Islet precursor cell (in vitro differentiated cells): ENCODE measurements at regions not wholly inside any gene's neighbourhood (a gene's known extent, or its start where the extent isn't known, plus 50 kb on each side); places are given as distances from the start of the nearest gene placed in this dataset.
"Not testable (repeated sequence)": the region's sequence is repeated elsewhere in the genome, so short reads cannot be mapped to it uniquely, and the experiment has no call there.

Source experiments
- DNase-seq: peaks from one replicate; pipeline ENCODE4 v3.0.0-alpha.2; 2018

DNA sequence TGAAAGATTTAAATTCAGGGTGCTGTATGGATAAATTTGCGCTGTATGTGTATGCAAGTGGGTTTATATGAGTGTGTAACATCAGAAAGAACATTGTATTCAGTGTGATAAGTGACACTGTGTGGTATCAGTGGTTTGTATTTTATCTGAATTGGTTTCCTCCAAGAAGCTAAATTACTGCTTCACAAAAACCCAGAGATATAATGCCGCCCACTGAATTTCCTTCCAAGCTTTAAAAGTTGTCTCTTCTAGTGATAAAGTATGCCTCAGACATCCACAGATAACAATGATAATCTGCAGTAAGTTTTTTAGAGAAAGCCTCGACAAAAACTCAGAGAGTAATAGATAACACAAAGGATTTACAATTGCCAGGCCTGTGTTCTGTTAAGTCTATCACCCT lies 710.6 kb upstream of the HS3ST1 start:
- no peak for DNase-seq

DNA sequence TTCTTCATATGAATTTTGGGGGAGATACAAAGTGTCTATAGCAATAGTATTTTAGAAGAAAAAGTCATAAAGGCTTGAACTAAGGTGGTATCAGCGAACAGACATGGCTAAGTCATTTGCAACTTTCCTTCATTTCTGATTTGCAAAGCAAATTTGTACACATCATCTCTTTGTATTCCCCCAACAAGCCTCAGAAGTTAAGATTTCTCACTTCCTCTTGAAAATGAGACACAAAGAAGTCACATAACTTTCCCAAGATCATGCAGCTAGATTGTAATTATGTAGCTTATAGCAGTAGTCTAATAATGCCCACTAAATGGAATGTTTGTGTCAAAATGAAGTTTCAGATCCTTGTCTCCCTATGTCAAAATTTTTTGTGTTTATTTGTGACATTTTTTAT lies 709.8 kb upstream of the HS3ST1 start:
- DNase-seq, result no peak

DNA sequence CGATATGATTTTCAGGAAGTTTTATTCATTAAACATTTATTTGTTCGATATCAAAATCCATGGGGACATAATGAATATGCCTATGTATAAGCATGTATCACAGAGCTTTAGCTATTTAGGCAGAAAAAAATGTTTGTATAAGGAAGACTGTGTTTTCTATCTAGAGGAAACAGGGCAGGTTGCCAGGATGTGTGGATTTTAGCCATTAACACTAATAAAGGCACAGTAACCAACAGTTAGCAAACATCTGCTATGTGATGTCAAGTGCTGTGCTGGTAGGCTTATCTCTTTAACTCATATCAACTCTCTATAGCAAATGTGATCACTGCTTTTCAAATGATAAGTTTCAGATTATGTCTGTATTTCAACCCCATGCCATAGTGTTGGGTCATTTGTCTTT lies 708.9 kb upstream of the HS3ST1 start:
- no peak for DNase-seq

DNA sequence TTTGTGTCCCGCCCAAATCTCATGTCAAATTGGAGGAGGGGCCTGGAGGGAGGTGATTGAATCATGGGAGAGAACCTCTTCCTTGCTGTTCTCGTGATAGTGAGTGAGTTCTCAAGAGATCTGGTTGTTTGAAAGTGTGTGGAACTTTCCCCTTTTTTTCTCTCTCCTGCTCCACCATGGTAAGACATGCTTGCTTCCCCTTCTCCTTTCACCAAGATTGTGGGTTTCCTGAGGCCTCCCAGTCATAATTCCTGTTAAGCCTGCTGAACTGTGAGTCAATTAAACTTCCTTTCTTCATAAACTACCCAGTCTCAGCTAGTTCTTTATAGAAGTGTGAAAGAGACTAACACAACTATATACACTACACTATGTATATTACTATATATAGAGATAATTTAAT lies 697.8 kb upstream of the HS3ST1 start:
- no peak for DNase-seq

DNA sequence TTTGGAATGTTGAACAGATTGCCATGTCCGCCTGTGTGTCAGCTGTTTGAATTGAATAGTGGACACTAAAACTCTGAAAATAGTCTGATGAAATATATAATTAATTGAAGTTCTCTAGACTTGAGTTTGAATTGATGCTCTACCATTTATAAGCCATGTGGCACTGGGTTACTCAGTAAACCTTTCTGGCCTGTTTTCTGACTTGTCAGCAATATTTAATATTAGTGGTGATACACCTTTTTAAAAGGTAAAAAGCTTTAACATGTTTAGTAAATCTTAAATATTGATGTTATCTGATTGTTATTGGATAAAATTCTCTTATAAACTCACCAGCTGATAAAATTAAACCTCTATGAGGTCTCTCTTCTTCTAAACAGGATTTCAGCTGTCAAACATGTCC lies 695.4 kb upstream of the HS3ST1 start:
- DNase-seq, result no peak

DNA sequence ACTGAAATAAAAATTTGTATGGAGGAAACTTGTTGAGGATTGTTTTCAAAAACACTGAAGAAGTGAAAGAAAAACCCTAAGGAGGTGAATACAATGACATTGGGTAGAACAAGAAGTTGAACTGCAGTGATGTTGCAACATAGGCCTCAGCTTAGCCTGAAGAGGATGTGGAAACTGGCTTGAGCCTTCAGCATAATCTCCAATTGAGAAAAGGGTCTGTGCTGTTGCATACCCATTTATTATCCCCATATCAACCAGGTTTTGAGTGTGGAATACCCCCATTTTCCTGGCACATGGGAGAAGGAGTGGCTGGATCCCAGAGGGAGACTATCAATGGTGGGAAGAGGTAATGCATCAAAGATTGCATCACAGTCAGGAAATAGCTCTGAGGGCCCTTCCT lies 695.0 kb upstream of the HS3ST1 start:
- no peak for DNase-seq

DNA sequence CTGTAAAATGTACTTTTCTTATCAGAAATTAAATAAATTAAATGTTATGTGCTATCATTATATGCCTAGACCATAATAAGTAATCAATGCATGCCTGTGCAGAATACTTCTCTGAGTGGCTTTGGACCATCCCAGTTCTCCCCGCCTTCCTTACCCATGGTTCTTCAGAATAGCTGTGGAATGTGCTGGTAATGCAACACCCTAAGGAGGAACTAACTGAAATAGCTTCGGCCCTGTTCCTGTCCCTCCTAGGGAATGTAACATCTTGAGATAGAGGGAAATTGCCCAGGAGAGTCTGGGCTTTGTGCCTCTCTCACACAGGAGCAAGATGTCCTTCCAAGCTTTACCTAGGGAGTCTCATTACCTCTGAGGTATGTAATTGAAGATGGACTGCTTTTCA lies 693.6 kb upstream of the HS3ST1 start:
- no peak for DNase-seq

DNA sequence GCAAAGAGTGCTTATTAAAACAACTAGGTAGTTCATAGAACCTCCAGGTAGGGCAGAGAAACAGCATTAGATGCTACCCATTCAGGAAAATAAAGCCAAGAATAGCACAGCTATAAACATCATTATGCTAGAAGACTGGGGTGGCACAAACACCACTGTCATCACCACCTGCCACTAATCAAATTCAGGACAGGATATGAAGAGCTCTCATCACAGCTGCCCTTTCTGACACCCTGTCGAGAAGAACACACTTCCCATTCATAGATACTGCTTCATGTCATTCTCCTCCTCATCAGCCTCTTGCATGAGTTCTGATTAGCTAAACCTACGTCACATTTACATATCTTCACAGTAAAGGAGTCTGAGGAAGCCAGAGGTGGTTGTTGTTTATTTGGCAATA lies 692.3 kb upstream of the HS3ST1 start:
- no peak for DNase-seq

DNA sequence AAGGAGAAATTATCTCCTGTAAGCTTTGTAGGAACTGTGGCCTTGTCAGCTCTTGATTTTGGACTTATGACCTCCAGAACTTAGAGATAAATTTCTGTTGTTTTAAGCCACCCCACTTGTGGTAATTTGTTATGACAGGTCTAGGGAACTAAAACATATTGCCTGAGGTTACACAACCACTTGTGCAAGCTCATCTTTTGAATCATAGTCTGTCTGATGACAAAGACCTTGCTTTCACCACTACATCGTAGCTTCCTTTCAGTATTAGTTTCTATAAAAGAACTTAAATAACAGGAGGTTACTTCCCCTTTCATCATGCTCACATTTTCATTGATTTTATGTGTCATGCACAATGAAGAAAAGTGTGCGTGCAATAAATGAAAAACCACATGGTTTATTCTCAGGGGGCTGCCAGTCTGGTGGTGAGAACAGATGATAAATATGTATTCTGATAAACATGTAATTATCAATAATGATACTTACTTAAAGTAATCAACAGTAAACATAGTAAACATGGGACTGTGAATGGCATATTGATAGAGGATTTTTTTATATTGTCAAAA lies 690.0 kb upstream of the HS3ST1 start:
- DNase-seq, result no peak

DNA sequence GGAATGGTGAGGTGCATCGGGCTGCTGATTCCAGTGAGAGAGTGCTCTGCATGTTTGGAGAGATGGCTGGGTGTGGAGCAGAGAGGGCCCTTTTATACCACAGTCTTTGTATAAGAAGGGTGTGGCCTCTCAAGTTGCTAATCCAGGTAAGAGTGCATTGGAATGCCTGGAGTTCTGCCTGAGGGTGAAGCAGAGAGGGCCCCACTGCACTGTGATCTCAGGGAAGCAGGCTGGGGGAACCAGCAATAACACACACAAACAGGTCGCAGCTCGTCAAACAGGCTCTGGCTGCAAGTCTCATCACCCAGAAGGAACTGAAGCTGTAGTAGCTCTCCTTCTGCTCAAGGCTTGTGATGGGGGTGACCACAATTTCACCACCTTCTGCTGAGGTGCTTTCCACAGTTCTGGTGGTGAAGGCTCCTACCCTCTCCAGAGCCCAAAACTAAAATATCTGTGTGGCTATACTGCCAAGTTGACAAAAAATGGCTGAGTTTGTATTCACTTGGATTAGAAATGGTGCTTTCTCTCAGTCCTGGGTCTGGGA lies 687.4 kb upstream of the HS3ST1 start:
- peak; percentile 71 for DNase-seq

DNA sequence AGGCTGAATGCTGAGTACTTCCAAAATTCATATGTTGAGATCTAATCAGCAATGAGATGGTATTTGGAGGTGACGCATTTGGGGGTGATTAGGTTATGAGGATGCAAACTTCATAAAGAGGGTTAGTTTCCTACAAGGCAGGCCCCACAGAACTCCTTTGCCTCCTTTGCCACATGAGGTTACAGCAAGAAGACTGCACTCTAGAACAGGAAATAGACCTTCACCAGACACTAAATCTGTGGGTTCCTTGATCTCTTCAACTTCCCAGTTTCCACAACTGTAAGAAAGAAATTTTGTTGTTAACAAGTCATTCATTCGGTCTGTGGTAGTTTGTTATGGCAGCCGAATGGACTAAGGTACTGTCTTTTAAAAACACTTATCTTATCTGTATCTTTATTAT lies 681.9 kb upstream of the HS3ST1 start:
- no peak for DNase-seq

DNA sequence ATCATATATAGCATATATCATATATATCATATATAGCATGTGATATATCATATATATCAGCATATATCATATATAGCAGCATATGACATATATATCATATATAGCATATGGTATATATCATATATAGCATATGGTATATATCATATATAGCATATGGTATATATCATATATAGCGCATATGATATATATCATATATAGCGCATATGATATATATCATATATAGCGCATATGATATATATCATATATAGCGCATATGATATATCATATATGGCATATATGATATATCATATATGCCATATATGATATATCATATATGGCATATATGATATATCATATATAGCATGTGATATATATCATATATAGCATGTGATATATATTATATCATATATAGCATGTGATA lies 680.4 kb upstream of the HS3ST1 start:
- not testable (repeated sequence) for DNase-seq

DNA sequence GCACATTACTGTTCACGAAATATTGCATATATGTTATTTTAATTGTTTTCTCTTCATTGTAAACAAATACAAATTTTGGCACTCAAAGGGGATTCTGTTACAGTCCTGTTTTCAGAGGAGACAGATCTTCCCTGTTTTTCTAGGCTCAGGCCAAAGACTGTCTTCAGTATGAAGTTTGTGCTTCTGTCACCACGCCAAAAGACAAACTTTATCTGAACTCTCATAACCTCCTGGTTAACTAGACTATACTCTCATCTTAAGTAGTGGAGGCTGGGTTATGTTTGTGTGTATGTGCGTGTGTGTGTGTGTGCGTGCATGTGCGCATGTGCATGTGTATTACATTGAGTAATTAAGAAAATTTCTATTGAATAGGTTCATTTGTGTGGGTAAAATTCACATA lies 676.8 kb upstream of the HS3ST1 start:
- no peak for DNase-seq

DNA sequence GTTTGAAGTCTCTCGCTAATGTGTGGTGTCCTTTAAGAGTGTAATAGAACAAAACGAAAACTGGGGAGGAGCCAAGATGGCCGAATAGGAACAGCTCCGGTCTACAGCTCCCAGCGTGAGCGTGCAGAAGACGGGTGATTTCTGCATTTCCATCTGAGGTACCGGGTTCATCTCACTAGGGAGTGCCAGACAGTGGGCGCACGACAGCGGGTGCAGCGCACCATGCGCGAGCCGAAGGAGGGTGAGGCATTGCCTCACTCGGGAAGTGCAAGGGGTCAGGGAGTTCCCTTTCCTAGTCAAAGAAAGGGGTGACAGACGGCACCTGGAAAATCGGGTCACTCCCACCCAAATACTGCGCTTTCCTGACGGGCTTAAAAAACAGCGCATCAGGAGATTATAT lies 661.2 kb upstream of the HS3ST1 start:
- not testable (repeated sequence) for DNase-seq

DNA sequence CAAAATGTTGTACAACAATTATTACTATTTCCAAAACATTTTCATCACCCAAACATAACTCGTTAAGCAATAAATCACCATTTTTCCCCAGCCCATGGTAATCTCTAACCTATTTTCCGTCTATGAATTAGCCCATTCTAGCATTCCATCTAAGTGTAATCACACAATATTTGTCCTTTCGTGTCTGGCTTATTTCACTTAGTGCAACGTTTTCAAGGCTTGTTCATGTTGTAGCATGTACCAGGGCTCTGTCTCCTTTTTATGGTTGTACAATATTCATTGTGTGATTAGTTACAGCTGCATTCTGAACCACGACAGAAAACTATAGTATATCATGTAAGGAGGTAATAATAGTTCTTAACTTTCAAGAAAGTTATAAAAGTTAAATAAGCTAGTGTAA lies 656.0 kb upstream of the HS3ST1 start:
- DNase-seq, result no peak

DNA sequence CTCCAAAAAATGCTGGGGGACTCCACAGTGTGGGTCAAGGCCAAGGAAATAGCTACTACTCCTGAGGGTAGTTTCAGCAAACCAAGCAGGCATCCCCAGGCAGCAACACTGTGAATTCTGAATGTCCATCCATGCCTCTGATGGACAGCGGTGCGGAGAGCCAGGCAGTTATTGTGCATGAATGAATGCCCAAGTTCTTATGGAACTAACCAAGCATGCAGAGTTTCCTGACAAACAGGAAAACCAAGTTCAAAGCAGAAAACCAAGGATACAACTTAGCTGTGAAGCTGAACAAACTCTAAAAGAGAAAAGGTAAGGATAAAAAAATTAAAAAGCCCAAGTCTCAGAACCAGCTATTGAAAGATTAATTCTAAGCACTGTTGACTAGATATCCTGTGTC lies 642.6 kb upstream of the HS3ST1 start:
- DNase-seq, result no peak

DNA sequence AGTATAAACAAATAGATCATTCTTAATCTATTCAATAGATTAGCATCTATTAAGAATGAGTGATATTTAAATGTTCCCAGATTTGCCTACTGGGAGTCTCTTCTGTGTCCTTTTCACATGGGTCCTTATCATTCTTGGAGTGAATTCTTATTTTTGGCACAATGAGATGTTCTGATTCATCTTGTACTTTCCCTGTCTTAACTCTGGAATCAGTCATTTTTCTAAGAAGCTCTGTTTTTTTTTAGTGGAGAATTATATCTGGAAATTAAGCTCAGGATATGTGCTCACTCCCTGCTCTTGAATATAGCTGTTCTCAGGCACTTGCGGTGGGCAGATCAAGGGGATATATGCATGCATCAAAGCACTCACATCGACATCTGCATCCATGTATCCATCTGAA lies 625.3 kb upstream of the HS3ST1 start:
- no peak for DNase-seq

DNA sequence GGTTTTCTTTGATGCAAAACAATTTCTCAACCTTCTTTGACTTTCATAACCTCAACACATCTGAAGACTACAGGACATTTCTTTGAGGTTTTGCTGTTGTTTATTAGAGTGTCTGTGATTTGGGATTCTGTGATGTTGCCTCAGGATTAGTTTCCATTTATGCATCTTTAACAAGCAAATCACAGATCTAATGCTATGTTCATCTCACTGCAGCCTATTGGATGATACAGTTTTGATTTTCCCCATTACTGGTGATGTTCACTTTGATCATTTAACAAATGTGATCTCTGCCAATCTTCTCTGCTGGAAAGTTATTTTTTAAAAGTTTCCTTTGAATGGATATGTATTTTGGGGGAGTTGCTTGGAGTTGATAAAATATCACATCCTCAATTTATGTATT lies 624.9 kb upstream of the HS3ST1 start:
- no peak for DNase-seq

DNA sequence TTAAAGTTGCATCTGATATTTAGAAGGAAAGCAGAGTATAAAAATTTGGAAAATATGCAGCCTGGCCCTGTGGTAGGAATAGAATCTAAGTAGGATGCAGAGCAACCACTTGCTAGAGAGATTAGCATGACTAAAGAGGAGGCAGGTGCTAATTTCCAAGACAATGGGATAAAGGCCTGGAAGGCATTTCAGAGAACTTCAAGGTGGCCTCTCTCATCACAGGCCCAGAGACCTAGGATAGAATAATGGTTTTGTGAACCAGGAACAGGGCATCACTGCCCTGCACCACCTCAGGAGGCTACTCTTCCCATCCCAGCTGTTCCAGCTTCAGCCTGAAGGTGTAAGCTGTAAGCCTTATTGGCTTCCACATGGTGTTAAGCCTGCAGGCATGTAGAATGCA lies 621.7 kb upstream of the HS3ST1 start:
- no peak for DNase-seq

DNA sequence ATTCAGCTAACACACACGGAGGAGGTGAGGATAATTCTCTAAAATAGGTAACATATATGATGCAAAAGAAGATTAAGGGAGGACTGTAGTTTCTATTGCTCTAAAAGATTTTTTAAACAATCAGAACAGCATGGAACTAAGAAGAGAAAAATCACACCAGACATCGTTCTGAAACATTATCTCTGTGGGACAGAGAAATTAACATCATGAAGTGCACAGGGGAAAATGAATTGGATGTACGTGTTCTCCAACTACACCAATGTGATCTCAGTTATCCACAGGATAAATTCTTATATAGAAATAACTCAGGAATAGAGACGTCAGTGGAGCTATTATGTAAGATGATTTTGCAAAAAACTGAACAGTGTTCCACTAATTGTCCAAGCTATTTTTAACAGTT lies 614.1 kb upstream of the HS3ST1 start:
- DNase-seq, result no peak

DNA sequence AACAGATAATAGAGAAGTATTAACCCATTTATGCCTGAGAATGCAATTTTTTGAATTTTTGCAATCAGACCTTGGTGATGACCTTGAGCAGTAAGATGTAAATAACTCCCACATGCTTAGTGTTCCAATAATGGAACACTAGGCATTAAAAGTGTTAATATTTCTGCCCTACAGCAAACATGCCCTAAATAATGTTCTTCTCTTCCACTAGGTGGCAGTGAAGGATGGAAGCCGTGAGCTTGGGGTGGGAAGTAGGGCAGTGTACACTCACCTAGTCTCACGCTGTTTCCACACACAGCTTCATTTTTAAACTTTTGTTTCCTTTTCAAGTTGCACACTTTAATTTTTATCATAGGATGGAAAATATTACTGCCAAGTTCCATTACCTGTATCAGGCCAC lies 613.1 kb upstream of the HS3ST1 start:
- DNase-seq, result no peak

DNA sequence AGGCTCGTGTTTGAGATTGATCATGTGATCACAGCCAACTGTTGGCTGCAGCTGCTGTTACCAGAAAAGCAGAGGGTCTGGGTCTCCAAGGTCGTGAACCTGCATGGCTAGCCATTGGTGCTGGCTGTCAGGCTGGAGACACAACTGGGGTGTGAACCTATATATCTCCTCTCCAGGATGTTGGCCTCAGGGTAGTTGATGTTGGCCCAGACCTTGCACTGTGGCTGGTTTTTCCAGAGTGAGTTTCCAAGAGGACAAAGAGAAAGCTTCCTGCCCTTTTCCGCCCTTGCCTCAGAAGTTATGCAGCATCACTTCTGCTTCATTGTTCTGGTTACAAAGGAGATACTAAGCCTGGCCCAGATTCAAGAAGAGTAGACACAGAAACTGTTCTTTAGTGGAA lies 607.8 kb upstream of the HS3ST1 start:
- DNase-seq, result no peak

DNA sequence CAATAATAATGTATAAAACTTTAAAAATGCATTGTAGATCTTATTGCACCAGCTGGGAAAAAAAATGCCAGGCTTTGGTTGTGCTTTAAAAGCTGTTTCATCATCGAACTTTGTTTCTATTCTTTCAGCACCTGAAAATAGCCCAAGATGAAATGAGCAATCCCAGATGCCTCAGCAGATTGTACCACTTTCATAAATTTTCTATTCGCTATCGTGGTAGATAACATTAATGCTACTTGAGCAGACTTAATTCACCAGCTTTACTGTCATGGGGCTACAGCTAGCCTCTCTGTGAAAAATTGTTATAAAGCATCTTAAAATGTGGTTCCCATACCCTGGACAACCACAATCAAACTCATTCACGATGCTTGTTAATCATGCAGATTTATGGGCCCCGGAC lies 599.6 kb upstream of the HS3ST1 start:
- DNase-seq, result no peak

DNA sequence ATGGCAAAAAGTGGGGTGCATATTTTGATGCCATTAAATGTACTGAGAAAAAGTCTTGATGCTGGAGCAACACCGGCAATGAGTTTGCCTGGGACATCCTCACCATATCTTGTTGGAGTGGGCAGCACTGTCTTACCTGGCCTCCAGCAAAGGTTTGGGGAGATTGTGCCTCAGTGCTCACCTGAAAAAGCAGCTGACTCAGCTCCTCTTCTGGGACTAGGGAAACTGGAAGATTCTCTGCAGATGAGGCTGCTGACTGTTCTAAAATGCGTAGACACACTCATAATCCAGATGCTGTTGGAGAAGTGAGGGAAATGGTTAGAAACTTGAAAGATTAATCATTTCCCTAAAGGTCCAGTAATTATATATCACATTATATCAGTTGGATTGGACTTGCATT lies 593.7 kb upstream of the HS3ST1 start:
- no peak for DNase-seq

DNA sequence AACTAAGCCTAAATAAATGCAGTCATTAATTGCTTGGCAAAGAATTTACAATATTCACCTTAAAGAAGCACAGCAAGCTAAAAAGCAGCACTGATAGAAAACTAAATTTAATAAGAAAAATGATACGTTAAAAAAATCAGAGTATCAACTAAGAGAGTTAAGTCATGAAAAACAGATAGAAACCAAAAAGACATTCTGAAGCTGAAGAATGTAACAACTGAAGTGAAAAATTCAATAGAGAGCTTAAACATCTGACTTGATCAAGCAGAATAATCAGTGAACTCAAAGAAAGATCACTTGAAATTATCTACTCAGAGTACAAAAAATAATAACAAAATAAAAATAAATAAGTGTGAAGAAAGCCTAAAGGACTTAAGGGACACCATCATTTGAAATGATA lies 588.0 kb upstream of the HS3ST1 start:
- DNase-seq, result no peak

DNA sequence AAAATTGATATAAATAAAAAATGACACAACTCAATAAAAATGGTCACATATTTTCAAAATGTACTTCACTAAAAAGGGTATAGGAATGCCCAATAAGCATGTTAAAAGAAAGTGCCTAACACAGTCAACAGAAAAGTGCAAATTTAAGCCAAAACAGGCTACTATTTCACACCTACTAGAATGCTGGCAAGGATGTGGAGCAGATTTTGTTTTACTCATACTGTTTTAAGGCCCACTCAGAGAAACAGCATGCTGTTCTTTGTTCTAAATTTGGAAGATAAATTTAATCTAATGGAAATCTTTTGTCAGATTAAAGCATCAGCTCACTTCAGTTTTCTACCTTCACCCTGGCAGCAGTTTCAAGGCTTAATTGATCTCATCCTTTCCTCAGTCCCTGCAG lies 576.8 kb upstream of the HS3ST1 start:
- DNase-seq, result no peak
